Uterus (tissue), 3 donors: ENCODE measurements at regions not wholly inside any gene's neighbourhood (a gene's known extent, or its start where the extent isn't known, plus 50 kb on each side); places are given as distances from the start of the nearest gene placed in this dataset.

Source experiments
- DNase-seq, 2 donors: peaks; one replicate each; pipeline ENCODE4 v3.0.0-alpha.2; 2019 to 2020
- H3K27ac ChIP-seq, 2 donors: fragments of 200-600 bp; sonication (generic); 1 replicate in 1 of 2; 2 replicates in 1 of 2; pipeline ENCODE4 v1.5.1; 2016 to 2018
- H3K27me3 ChIP-seq, 2 donors: fragments of 200-600 bp; sonication (generic); one replicate each; pipeline ENCODE4 v1.5.1; 2018 to 2019; ENCODE audit warnings: control low read depth in 1 of 2
- H3K36me3 ChIP-seq, 2 donors: fragments of 200-600 bp; sonication (generic); one replicate each; pipeline ENCODE4 v1.5.1; 2019; ENCODE audit warnings: control low read depth in 1 of 2
- H3K4me1 ChIP-seq, 2 donors: fragments of 200-600 bp; sonication (generic); one replicate each; pipeline ENCODE4 v1.5.1; 2018 to 2019; ENCODE audit warnings: control low read depth in 1 of 2
- H3K4me3 ChIP-seq, 2 donors: fragments of 200-600 bp; sonication (generic); 1 replicate in 1 of 2; 2 replicates in 1 of 2; pipeline ENCODE4 v1.5.1; 2018 to 2019; ENCODE audit warnings: mild to moderate bottlenecking in 1 of 2
- H3K9me3 ChIP-seq, 2 donors: fragments of 200-600 bp; sonication (generic); one replicate each; pipeline ENCODE4 v1.5.1; 2019; ENCODE audit warnings: control low read depth in 1 of 2
- CTCF ChIP-seq, 4 experiments: fragments of 200-600 bp in 2 of 4; fragments of 450-650 bp in 2 of 4; sonication (generic) in 2 of 4; IDR thresholded peaks; one replicate each; pipeline ENCODE4 v1.5.1; 2016 to 2019; ENCODE audit warnings: antibody characterized with exemption in 4 of 4, mild to moderate bottlenecking in 2 of 4, moderate library complexity in 1 of 4
- POLR2A ChIP-seq, 2 donors: fragments of 450-650 bp; IDR thresholded peaks; one replicate each; pipeline ENCODE4 v1.6.1; 2016; ENCODE audit warnings: antibody characterized with exemption in 2 of 2, mild to moderate bottlenecking in 1 of 2, moderate library complexity in 1 of 2
- intact Hi-C: fragments of 100-400 bp; cut with DNase I; formaldehyde crosslinking; loops from one replicate; pipeline ENCODE4 v1.15.1; 2023; ENCODE audit warnings: low total_unique reads
- donor health status: DM: yes; HTN: yes; CAD: no.

- intact Hi-C loops: no loop called here
- no peak for TF ChIP-seq CTCF (IDR thresholded peaks at IDR 0.05)
- TF ChIP-seq POLR2A (IDR thresholded peaks at IDR 0.05): no peak
- no peaks in the 10 kb centered on the region for H3K27me3 ChIP-seq
- peak in 1 of 2 donors; percentile 13 for DNase-seq
- peaks cover 0 to 19% of the 10 kb centered on the region in 2 donors for H3K4me1 ChIP-seq
- no peak overlapping the region for H3K27ac ChIP-seq
- H3K36me3 ChIP-seq: no peaks in the 10 kb centered on the region
- no peaks in the 10 kb centered on the region for H3K9me3 ChIP-seq
- H3K4me3 ChIP-seq: no peak overlapping the region
Measured at GRCh38 chr2:241937297-241937696, 67.8 kb downstream of the RTP5 start.

GRCh38 chr2:241939541-241939940 is 70.0 kb downstream of the RTP5 start:
- Histone ChIP-seq H3K27me3 (no peaks in the 10 kb centered on the region), H3K4me3 (no peak overlapping the region), H3K36me3 (no peaks in the 10 kb centered on the region), H3K4me1 (peaks cover 0 to 10% of the 10 kb centered on the region in 2 donors), H3K27ac (no peak overlapping the region), H3K9me3 (no peaks in the 10 kb centered on the region)
- DNase-seq: peak in 1 of 2 donors; percentile 3
- intact Hi-C loops: no loop called here
- TF ChIP-seq CTCF (IDR thresholded peaks at IDR 0.05): no peak
- TF ChIP-seq POLR2A (IDR thresholded peaks at IDR 0.05): no peak

GRCh38 chr2:241940329-241940728 is 70.8 kb downstream of the RTP5 start:
- no peak overlapping the region for H3K27ac ChIP-seq
- H3K9me3 ChIP-seq: no peaks in the 10 kb centered on the region
- peaks cover 0 to 10% of the 10 kb centered on the region in 2 donors for H3K4me1 ChIP-seq
- intact Hi-C loops: no loop called here
- H3K27me3 ChIP-seq: no peaks in the 10 kb centered on the region
- TF ChIP-seq CTCF (IDR thresholded peaks at IDR 0.05) (no peak), POLR2A (IDR thresholded peaks at IDR 0.05) (no peak)
- no peaks in the 10 kb centered on the region for H3K36me3 ChIP-seq
- no peak for DNase-seq
- no peak overlapping the region for H3K4me3 ChIP-seq

GRCh38 chr2:241941691-241942301 is 72.3 kb downstream of the RTP5 start:
- Histone ChIP-seq H3K4me1 (peaks cover 0 to 10% of the 10 kb centered on the region in 2 donors), H3K9me3 (no peaks in the 10 kb centered on the region), H3K27me3 (no peaks in the 10 kb centered on the region), H3K4me3 (no peak overlapping the region), H3K27ac (peak overlapping the region in 1 of 2 donors; percentile 1), H3K36me3 (no peaks in the 10 kb centered on the region)
- intact Hi-C loops: no loop called here
- TF ChIP-seq POLR2A (IDR thresholded peaks at IDR 0.05) (no peak), CTCF (IDR thresholded peaks at IDR 0.05) (no peak)
- peak in 1 of 2 donors; percentile 36 for DNase-seq

GRCh38 chr2:241942416-241943208 is 73.1 kb downstream of the RTP5 start:
- Histone ChIP-seq H3K9me3 (no peaks in the 10 kb centered on the region), H3K4me3 (no peak overlapping the region), H3K36me3 (no peaks in the 10 kb centered on the region), H3K27ac (no peak overlapping the region), H3K27me3 (no peaks in the 10 kb centered on the region), H3K4me1 (peaks cover 0 to 10% of the 10 kb centered on the region in 2 donors)
- peak in 1 of 2 donors; percentile 10 for DNase-seq
- TF ChIP-seq CTCF (IDR thresholded peaks at IDR 0.05) (no peak), POLR2A (IDR thresholded peaks at IDR 0.05) (no peak)
- intact Hi-C loops: no loop called here
